SK-N-SH treated with all-trans-retinoic acid at 6 μM for 48 hours (cell line): ENCODE measurements at regions not wholly inside any gene's neighbourhood (a gene's known extent, or its start where the extent isn't known, plus 50 kb on each side); places are given as distances from the start of the nearest gene placed in this dataset.

Source experiments
- ATAC-seq: fragments of 200-7000 bp; cut with Tn5 transposase; 3 replicates; pipeline ENCODE4 v1.9.1; 2020; ENCODE audit warnings: mild to moderate bottlenecking, moderate library complexity
- ARNTL ChIP-seq: fragments of 450-650 bp; formaldehyde crosslinking; IDR thresholded peaks from 2 replicates; pipeline ENCODE4 v1.5.0; 2020; ENCODE audit warnings: low read depth, mild to moderate bottlenecking, moderate library complexity, borderline replicate concordance
- CREB5 ChIP-seq: fragments of 250-450 bp; sonication (Bioruptor Pico); IDR thresholded peaks from 2 replicates; pipeline ENCODE4 v1.5.1; 2020; ENCODE audit warnings: low read depth, mild to moderate bottlenecking, moderate library complexity
- CSDC2 ChIP-seq: fragments of 250-450 bp; sonication (Bioruptor Pico); IDR thresholded peaks from 2 replicates; pipeline ENCODE4 v1.5.0; 2020; ENCODE audit warnings: mild to moderate bottlenecking, moderate library complexity
- ESRRG ChIP-seq: fragments of 250-450 bp; sonication (Bioruptor Pico); IDR thresholded peaks from 2 replicates; pipeline ENCODE4 v1.6.1; 2021; ENCODE audit warnings: mild to moderate bottlenecking
- GLIS3 ChIP-seq: fragments of 250-450 bp; sonication (Bioruptor Pico); IDR thresholded peaks from 2 replicates; pipeline ENCODE4 v1.5.0; 2020; ENCODE audit warnings: mild to moderate bottlenecking, moderate library complexity
- ISL1 ChIP-seq: fragments of 250-450 bp; sonication (Bioruptor Pico); IDR thresholded peaks from 2 replicates; pipeline ENCODE4 v2.1.2; 2022; ENCODE audit warnings: mild to moderate bottlenecking, moderate library complexity
- OSR1 ChIP-seq: fragments of 250-450 bp; sonication (Bioruptor Pico); IDR thresholded peaks from 2 replicates; pipeline ENCODE4 v1.8.0; 2022; ENCODE audit warnings: moderate library complexity, mild to moderate bottlenecking, inconsistent platforms
- PATZ1 ChIP-seq: fragments of 250-450 bp; sonication (Bioruptor Pico); IDR thresholded peaks from 2 replicates; pipeline ENCODE4 v1.8.0; 2020; ENCODE audit warnings: mild to moderate bottlenecking, moderate library complexity, borderline replicate concordance
- POU6F1 ChIP-seq: fragments of 250-450 bp; sonication (Bioruptor Pico); IDR thresholded peaks from 2 replicates; pipeline ENCODE4 v1.8.0; 2021; ENCODE audit warnings: low read depth, mild to moderate bottlenecking, moderate library complexity, borderline replicate concordance
- PPARA ChIP-seq: fragments of 250-450 bp; sonication (Bioruptor Pico); IDR thresholded peaks from 2 replicates; pipeline ENCODE4 v1.5.0; 2020; ENCODE audit warnings: mild to moderate bottlenecking, borderline replicate concordance
- RARB ChIP-seq: fragments of 250-450 bp; sonication (Bioruptor Pico); IDR thresholded peaks from 2 replicates; pipeline ENCODE4 v1.8.0; 2021; ENCODE audit warnings: mild to moderate bottlenecking, moderate library complexity
- SNAI2 ChIP-seq: fragments of 250-450 bp; sonication (Bioruptor Pico); IDR thresholded peaks from 2 replicates; pipeline ENCODE4 v1.5.0; 2020; ENCODE audit warnings: mild to moderate bottlenecking, moderate library complexity
- TCF4 ChIP-seq: fragments of 250-450 bp; sonication (Bioruptor Pico); IDR thresholded peaks from 2 replicates; pipeline ENCODE4 v1.8.0; 2021; ENCODE audit warnings: mild to moderate bottlenecking, moderate library complexity, borderline replicate concordance
- TOX ChIP-seq: fragments of 250-450 bp; sonication (Bioruptor Pico); IDR thresholded peaks from 2 replicates; pipeline ENCODE4 v1.8.0; 2021; ENCODE audit warnings: mild to moderate bottlenecking, moderate library complexity, borderline replicate concordance
- ZC3H10 ChIP-seq: fragments of 250-450 bp; sonication (Bioruptor Pico); IDR thresholded peaks from 2 replicates; pipeline ENCODE4 v1.5.1; 2021; ENCODE audit warnings: mild to moderate bottlenecking, moderate library complexity
- ZFP3 ChIP-seq: fragments of 250-450 bp; sonication (Bioruptor Pico); IDR thresholded peaks from 2 replicates; pipeline ENCODE4 v1.5.0; 2020; ENCODE audit warnings: mild to moderate bottlenecking, moderate library complexity
- ZFP30 ChIP-seq: fragments of 450-650 bp; formaldehyde crosslinking; IDR thresholded peaks from 2 replicates; pipeline ENCODE4 v1.5.0; 2022; ENCODE audit warnings: mild to moderate bottlenecking, moderate library complexity
- ZNF565 ChIP-seq: fragments of 450-650 bp; formaldehyde crosslinking; conservative IDR thresholded peaks from 2 replicates; pipeline ENCODE4 v1.5.0; 2020; ENCODE audit warnings: low read depth, mild to moderate bottlenecking, moderate library complexity
- ZNF70 ChIP-seq: fragments of 450-650 bp; formaldehyde crosslinking; IDR thresholded peaks from 2 replicates; pipeline ENCODE4 v1.5.0; 2020; ENCODE audit warnings: mild to moderate bottlenecking, moderate library complexity
- ZNF8 ChIP-seq: fragments of 450-650 bp; formaldehyde crosslinking; IDR thresholded peaks from 2 replicates; pipeline ENCODE4 v1.5.0; 2020; ENCODE audit warnings: mild to moderate bottlenecking, moderate library complexity
- TF ChIP-seq, protein P1 (sequence below): fragments of 250-450 bp; sonication (Bioruptor Pico); IDR thresholded peaks from 2 replicates; pipeline ENCODE4 v1.5.0; 2020; ENCODE audit warnings: mild to moderate bottlenecking, moderate library complexity
- TF ChIP-seq, protein P2 (sequence below): fragments of 250-450 bp; sonication (Bioruptor Pico); IDR thresholded peaks from 2 replicates; pipeline ENCODE4 v1.5.1; 2021; ENCODE audit warnings: mild to moderate bottlenecking, moderate library complexity

DNA sequence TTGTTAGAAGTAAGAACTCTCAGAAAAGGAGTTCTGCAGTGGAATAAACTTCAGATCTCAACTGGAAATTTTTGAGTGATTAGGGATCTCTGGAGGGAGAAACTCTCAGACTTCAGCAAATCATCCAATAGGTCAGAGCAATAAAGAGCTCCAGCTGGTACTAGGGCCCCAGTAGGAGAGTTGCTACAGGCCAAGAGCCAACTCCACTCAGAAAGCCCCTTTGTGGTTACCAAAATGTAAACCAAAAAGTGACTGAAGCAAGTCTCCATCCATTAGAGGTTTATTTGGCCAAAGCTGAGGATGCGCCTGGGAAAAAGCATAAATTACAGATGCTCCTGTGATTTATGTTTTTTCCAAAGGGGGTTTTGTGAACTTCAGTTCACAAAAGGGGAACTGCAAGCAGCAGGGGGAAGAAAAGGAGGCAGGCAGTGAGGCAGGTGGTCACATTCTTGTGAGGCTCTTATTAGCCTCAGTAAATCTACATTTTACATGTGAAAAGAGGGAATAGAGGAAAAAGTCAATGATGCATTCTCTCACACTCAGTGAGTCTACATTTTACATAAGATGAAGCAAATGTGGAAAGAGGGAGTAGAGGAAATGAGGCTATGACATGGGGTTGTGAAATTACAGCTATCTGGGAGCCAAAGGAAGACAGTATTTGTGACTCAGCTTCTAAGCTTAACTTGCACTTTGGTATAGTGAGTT is 92.4 kb upstream of the DAZL start:
- no peak for TF ChIP-seq SNAI2 (CRISPR knock-in tag)
- TF ChIP-seq, protein P1, sequence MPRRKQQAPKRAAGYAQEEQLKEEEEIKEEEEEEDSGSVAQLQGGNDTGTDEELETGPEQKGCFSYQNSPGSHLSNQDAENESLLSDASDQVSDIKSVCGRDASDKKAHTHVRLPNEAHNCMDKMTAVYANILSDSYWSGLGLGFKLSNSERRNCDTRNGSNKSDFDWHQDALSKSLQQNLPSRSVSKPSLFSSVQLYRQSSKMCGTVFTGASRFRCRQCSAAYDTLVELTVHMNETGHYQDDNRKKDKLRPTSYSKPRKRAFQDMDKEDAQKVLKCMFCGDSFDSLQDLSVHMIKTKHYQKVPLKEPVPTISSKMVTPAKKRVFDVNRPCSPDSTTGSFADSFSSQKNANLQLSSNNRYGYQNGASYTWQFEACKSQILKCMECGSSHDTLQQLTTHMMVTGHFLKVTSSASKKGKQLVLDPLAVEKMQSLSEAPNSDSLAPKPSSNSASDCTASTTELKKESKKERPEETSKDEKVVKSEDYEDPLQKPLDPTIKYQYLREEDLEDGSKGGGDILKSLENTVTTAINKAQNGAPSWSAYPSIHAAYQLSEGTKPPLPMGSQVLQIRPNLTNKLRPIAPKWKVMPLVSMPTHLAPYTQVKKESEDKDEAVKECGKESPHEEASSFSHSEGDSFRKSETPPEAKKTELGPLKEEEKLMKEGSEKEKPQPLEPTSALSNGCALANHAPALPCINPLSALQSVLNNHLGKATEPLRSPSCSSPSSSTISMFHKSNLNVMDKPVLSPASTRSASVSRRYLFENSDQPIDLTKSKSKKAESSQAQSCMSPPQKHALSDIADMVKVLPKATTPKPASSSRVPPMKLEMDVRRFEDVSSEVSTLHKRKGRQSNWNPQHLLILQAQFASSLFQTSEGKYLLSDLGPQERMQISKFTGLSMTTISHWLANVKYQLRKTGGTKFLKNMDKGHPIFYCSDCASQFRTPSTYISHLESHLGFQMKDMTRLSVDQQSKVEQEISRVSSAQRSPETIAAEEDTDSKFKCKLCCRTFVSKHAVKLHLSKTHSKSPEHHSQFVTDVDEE, result no peak
- TF ChIP-seq POU6F1, result no peak
- no peak for TF ChIP-seq ZFP30 (CRISPR knock-in tag)
- TF ChIP-seq ZNF565 (CRISPR knock-in tag), result no peak
- TF ChIP-seq ZC3H10 (CRISPR knock-in tag), result no peak
- no peak for TF ChIP-seq PATZ1 (CRISPR knock-in tag)
- no peak for TF ChIP-seq CREB5
- TF ChIP-seq CSDC2 (CRISPR knock-in tag), result no peak
- TF ChIP-seq, protein P2, sequence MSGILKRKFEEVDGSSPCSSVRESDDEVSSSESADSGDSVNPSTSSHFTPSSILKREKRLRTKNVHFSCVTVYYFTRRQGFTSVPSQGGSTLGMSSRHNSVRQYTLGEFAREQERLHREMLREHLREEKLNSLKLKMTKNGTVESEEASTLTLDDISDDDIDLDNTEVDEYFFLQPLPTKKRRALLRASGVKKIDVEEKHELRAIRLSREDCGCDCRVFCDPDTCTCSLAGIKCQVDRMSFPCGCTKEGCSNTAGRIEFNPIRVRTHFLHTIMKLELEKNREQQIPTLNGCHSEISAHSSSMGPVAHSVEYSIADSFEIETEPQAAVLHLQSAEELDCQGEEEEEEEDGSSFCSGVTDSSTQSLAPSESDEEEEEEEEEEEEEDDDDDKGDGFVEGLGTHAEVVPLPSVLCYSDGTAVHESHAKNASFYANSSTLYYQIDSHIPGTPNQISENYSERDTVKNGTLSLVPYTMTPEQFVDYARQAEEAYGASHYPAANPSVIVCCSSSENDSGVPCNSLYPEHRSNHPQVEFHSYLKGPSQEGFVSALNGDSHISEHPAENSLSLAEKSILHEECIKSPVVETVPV (CRISPR knock-in tag), result no peak
- no peak for TF ChIP-seq ZNF70
- no peak for TF ChIP-seq TOX (CRISPR knock-in tag)
- no peak for TF ChIP-seq ISL1
- no peak for TF ChIP-seq RARB (CRISPR knock-in tag)
- TF ChIP-seq ZNF8 (CRISPR knock-in tag), result no peak
- no peak for TF ChIP-seq PPARA
- no peak for TF ChIP-seq ZFP3 (CRISPR knock-in tag)
- TF ChIP-seq ARNTL (CRISPR knock-in tag), result no peak
- TF ChIP-seq GLIS3 (CRISPR knock-in tag), result no peak
- TF ChIP-seq, all 23 proteins: peak for 0

GRCh38 chr3:16700651-16701050 is 95.4 kb upstream of the DAZL start:
- ATAC-seq, result no peak
- TF ChIP-seq ZFP30 (CRISPR knock-in tag) (no peak), CSDC2 (CRISPR knock-in tag) (no peak), ESRRG (CRISPR knock-in tag) (no peak), OSR1 (CRISPR knock-in tag) (no peak), TCF4 (no peak), SNAI2 (CRISPR knock-in tag) (no peak), ISL1 (no peak), PPARA (no peak), ZFP3 (CRISPR knock-in tag) (no peak)
- TF ChIP-seq, protein P2 (CRISPR knock-in tag), result no peak
- TF ChIP-seq, all 23 proteins: peak for 0

More for the DNA sequence above, 92.4 kb upstream of the DAZL start:
- ATAC-seq, result no peak
